ENCODE measurements at regions not wholly inside any gene's neighbourhood (a gene's known extent, or its start where the extent isn't known, plus 50 kb on each side); places are given as distances from the start of the nearest gene placed in this dataset.

- no peak for DNase-seq
- H3K27me3 ChIP-seq (ENCODE audit: insufficient read depth, low read depth, severe bottlenecking), result no peaks in the 10 kb centered on the region
- no peak for TF ChIP-seq CTCF (IDR thresholded peaks at IDR 0.05; ENCODE audit: low read depth, low read length)
- H3K9me3 ChIP-seq (ENCODE audit: severe bottlenecking), result peaks cover 9% of the 10 kb centered on the region
- H3K36me3 ChIP-seq, result no peaks in the 10 kb centered on the region
- H3K4me3 ChIP-seq (ENCODE audit: low read depth, low read length), result no peak overlapping the region
- no peak overlapping the region for H3K27ac ChIP-seq
Measured at GRCh38 chr5:17157294-17157693, 60.1 kb upstream of the BASP1 start.

GRCh38 chr5:17157916-17158529 is 59.4 kb upstream of the BASP1 start:
- no peak overlapping the region for H3K27ac ChIP-seq
- no peaks in the 10 kb centered on the region for H3K27me3 ChIP-seq (ENCODE audit: insufficient read depth, low read depth, severe bottlenecking)
- no peak overlapping the region for H3K4me3 ChIP-seq (ENCODE audit: low read depth, low read length)
- H3K9me3 ChIP-seq (ENCODE audit: severe bottlenecking), result peaks cover 9% of the 10 kb centered on the region
- TF ChIP-seq CTCF (IDR thresholded peaks at IDR 0.05; ENCODE audit: low read depth, low read length), result no peak
- DNase-seq, result no peak
- no peaks in the 10 kb centered on the region for H3K36me3 ChIP-seq

GRCh38 chr5:17160756-17161040 is 56.7 kb upstream of the BASP1 start:
- H3K9me3 ChIP-seq (ENCODE audit: severe bottlenecking), result no peaks in the 10 kb centered on the region
- TF ChIP-seq CTCF (IDR thresholded peaks at IDR 0.05; ENCODE audit: low read depth, low read length), result no peak
- H3K4me3 ChIP-seq (ENCODE audit: low read depth, low read length), result no peak overlapping the region
- no peak overlapping the region for H3K27ac ChIP-seq
- DNase-seq, result no peak
- H3K36me3 ChIP-seq, result no peaks in the 10 kb centered on the region
- no peaks in the 10 kb centered on the region for H3K27me3 ChIP-seq (ENCODE audit: insufficient read depth, low read depth, severe bottlenecking)

- H3K27ac ChIP-seq, result no peak overlapping the region
- H3K4me3 ChIP-seq (ENCODE audit: low read depth, low read length), result no peak overlapping the region
- no peak for TF ChIP-seq CTCF (IDR thresholded peaks at IDR 0.05; ENCODE audit: low read depth, low read length)
- H3K27me3 ChIP-seq (ENCODE audit: insufficient read depth, low read depth, severe bottlenecking), result no peaks in the 10 kb centered on the region
- DNase-seq, result no peak
- no peaks in the 10 kb centered on the region for H3K9me3 ChIP-seq (ENCODE audit: severe bottlenecking)
- no peaks in the 10 kb centered on the region for H3K36me3 ChIP-seq
Measured at GRCh38 chr5:17161662-17162061, 55.8 kb upstream of the BASP1 start.

- TF ChIP-seq CTCF (IDR thresholded peaks at IDR 0.05; ENCODE audit: low read depth, low read length), result no peak
- Histone ChIP-seq H3K9me3 (ENCODE audit: severe bottlenecking) (no peaks in the 10 kb centered on the region), H3K27me3 (ENCODE audit: insufficient read depth, low read depth, severe bottlenecking) (no peaks in the 10 kb centered on the region)
Measured at GRCh38 chr5:17163221-17163620, 54.2 kb upstream of the BASP1 start.

GRCh38 chr5:17167171-17167891 is 50.1 kb upstream of the BASP1 start:
- H3K4me3 ChIP-seq (ENCODE audit: low read depth, low read length), result no peak overlapping the region
- no peak for TF ChIP-seq CTCF (IDR thresholded peaks at IDR 0.05; ENCODE audit: low read depth, low read length)
- no peaks in the 10 kb centered on the region for H3K27me3 ChIP-seq (ENCODE audit: insufficient read depth, low read depth, severe bottlenecking)
- no peaks in the 10 kb centered on the region for H3K36me3 ChIP-seq
- H3K27ac ChIP-seq, result no peak overlapping the region
- DNase-seq, result no peak
- H3K9me3 ChIP-seq (ENCODE audit: severe bottlenecking), result no peaks in the 10 kb centered on the region

More at GRCh38 chr5:17163221-17163620, 54.2 kb upstream of the BASP1 start:
- no peak overlapping the region for H3K27ac ChIP-seq
- no peaks in the 10 kb centered on the region for H3K36me3 ChIP-seq
- DNase-seq, result no peak
- no peak overlapping the region for H3K4me3 ChIP-seq (ENCODE audit: low read depth, low read length)

All from WERI-Rb-1 (cell line).